ACC112 (cell line): ENCODE measurements at regions not wholly inside any gene's neighbourhood (a gene's known extent, or its start where the extent isn't known, plus 50 kb on each side); places are given as distances from the start of the nearest gene placed in this dataset.
A peak's percentile ranks its signal among the peaks of the same experiment; 100 is the strongest.
"Not testable (repeated sequence)": the region's sequence is repeated elsewhere in the genome, so short reads cannot be mapped to it uniquely, and the experiment has no call there.

Source experiments
- H2AFZ ChIP-seq: fragments of 200-600 bp; sonication (generic); one replicate; pipeline ENCODE4 v1.6.0; 2017; ENCODE audit warnings: antibody characterized with exemption, low read length; ENCODE audit not compliant: unreplicated experiment
- H3K27ac ChIP-seq: fragments of 200-600 bp; sonication (generic); 2 replicates; pipeline ENCODE4 v1.5.1; 2014; ENCODE audit warnings: low read depth, mild to moderate bottlenecking, antibody characterized with exemption, low read length, moderate library complexity
- H3K27me3 ChIP-seq: fragments of 200-600 bp; sonication (generic); 2 replicates; pipeline ENCODE4 v1.6.1; 2014; ENCODE audit warnings: mild to moderate bottlenecking, antibody characterized with exemption, low read length, moderate library complexity, mixed read lengths; ENCODE audit not compliant: insufficient read depth
- H3K36me3 ChIP-seq: fragments of 200-600 bp; sonication (generic); 2 replicates; pipeline ENCODE4 v1.6.1; 2016; ENCODE audit warnings: mild to moderate bottlenecking, antibody characterized with exemption, low read length, moderate library complexity, mixed read lengths; ENCODE audit not compliant: insufficient read depth
- H3K4me1 ChIP-seq: fragments of 200-600 bp; sonication (generic); one replicate; pipeline ENCODE4 v1.6.1; 2016; ENCODE audit warnings: low read length, mixed read lengths; ENCODE audit not compliant: insufficient read depth, unreplicated experiment, control insufficient read depth
- H3K4me3 ChIP-seq: fragments of 200-600 bp; sonication (generic); 2 replicates; pipeline ENCODE4 v1.5.1; 2014; ENCODE audit warnings: mild to moderate bottlenecking, low read depth, low read length
- H3K79me2 ChIP-seq: fragments of 200-600 bp; sonication (generic); one replicate; pipeline ENCODE4 v1.6.0; 2016; ENCODE audit warnings: low read length; ENCODE audit not compliant: control insufficient read depth, unreplicated experiment, insufficient read depth

DNA sequence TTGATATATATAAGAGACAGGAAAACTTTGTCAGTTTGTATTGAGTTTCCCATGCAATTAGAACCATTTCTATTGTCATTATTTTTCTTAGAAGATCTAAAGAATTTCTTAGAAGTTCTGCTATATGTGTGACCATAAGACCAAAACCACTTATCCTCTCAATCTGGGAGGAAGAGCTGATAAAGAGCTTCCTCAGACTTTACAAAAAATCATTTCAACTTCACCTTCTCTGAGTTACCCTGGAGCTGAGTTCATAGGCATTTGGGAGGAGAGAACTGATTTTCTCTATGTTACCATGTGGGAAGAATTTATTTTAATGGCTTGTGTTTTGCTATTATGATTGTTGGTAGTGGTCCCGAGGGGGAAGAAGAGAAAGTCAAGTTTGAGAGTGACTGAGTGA lies 329.3 kb downstream of the GPD2 start:
- H3K27me3 ChIP-seq = no peaks in the 10 kb centered on the region
- no peak overlapping the region for H2AFZ ChIP-seq
- H3K27ac ChIP-seq = no peak overlapping the region
- no peaks in the 10 kb centered on the region for H3K4me1 ChIP-seq
- no peak overlapping the region for H3K4me3 ChIP-seq
- no peaks in the 10 kb centered on the region for H3K79me2 ChIP-seq
- H3K36me3 ChIP-seq = no peaks in the 10 kb centered on the region

GRCh38 chr2:156769802-156770201 lies 333.6 kb downstream of the GPD2 start:
- no peaks in the 10 kb centered on the region for H3K4me1 ChIP-seq
- no peak overlapping the region for H2AFZ ChIP-seq
- no peaks in the 10 kb centered on the region for H3K27me3 ChIP-seq
- H3K36me3 ChIP-seq = no peaks in the 10 kb centered on the region
- no peaks in the 10 kb centered on the region for H3K79me2 ChIP-seq
- no peak overlapping the region for H3K4me3 ChIP-seq
- H3K27ac ChIP-seq = no peak overlapping the region

GRCh38 chr2:156778916-156779315 lies 342.7 kb downstream of the GPD2 start:
- no peak overlapping the region for H3K4me3 ChIP-seq
- H3K27me3 ChIP-seq = no peaks in the 10 kb centered on the region
- no peaks in the 10 kb centered on the region for H3K79me2 ChIP-seq
- peaks cover 6% of the 10 kb centered on the region for H3K4me1 ChIP-seq
- no peak overlapping the region for H3K27ac ChIP-seq
- H2AFZ ChIP-seq = no peak overlapping the region
- H3K36me3 ChIP-seq = no peaks in the 10 kb centered on the region

- H2AFZ ChIP-seq = no peak overlapping the region
- peaks cover 6% of the 10 kb centered on the region for H3K4me1 ChIP-seq
- H3K79me2 ChIP-seq = no peaks in the 10 kb centered on the region
- H3K27ac ChIP-seq = no peak overlapping the region
- H3K36me3 ChIP-seq = no peaks in the 10 kb centered on the region
- H3K27me3 ChIP-seq = no peaks in the 10 kb centered on the region
- H3K4me3 ChIP-seq = no peak overlapping the region
These were observed 343.4 kb downstream of the GPD2 start for GRCh38 chr2:156779416-156780120.

DNA sequence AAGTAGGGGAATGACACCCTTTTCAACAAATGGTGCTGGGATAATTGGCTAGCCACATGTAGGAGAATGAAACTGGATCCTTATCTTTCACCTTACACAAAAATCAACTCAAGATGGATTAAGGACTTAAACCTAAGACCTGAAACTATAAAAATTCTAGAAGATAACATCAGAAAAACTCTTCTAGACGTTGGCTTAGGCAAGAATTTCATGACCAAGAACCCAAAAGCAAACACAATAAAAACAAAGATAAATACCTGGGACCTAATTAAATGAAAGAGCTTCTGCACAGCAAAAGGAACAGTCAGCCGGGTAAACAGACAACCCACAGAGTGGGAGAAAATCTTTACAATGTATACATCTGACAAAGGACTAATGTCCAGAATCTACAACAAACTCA lies 345.5 kb downstream of the GPD2 start:
- not testable (repeated sequence) for H3K27me3 ChIP-seq, H3K79me2 ChIP-seq, H3K27ac ChIP-seq, H2AFZ ChIP-seq, H3K4me3 ChIP-seq, H3K4me1 ChIP-seq, H3K36me3 ChIP-seq

DNA sequence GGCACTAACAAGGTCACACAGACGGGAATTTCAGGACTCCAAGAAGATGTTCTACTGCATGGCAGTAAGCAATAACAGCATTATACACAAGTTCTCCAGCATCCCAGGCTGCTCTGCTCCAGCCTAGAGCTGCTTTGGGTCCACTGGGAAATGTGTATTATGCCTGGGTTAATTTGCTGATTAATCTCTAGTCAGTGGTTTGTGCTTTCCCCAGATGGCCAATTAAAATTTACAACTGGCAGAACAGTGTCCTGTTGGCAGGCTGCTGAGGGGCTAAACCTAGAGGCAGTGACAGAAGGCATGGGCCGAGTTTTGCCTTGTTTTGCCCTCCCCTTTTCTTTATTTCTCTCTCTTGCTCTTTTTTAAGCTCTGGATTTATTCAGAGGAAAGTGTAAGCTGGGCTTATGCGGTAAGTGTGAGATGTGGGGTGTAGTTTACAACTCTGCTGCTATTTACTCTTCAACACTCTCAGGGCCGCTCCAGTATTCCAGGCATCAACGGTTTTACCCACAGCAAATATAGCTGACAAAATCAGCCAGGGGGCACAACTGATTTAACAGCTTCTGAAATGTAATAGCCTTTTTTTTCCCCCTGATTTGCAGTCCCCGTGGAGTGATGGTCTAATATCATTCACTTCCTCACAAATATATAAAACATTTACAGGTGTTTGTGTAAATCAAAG lies 348.0 kb downstream of the GPD2 start:
- Histone ChIP-seq H3K79me2 (no peaks in the 10 kb centered on the region), H3K4me1 (peaks cover 6% of the 10 kb centered on the region), H3K36me3 (no peaks in the 10 kb centered on the region), H2AFZ (peak overlapping the region; percentile 33), H3K27ac (no peak overlapping the region), H3K4me3 (no peak overlapping the region), H3K27me3 (no peaks in the 10 kb centered on the region)

DNA sequence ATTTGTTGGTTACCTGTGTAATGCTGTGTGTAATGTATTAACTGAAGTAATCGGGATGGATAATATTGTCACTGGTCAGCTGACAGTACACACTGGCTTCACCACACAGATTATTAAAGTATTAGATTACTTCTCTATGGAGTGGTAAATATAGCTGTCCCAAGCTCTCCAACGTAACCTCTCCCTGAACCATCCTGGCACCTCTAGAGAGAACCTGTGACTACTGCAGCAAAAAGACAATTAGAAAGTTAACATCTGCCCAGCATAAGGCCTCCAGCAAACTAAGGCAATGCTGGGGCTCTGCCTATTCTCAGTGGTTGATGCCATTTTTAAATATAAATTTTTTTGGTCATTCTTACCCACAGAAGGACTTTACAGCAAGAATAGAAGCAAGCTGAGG lies 351.3 kb downstream of the GPD2 start:
- Histone ChIP-seq H3K27me3 (no peaks in the 10 kb centered on the region), H3K79me2 (no peaks in the 10 kb centered on the region), H3K36me3 (no peaks in the 10 kb centered on the region), H3K27ac (no peak overlapping the region), H3K4me3 (no peak overlapping the region), H3K4me1 (peaks cover 6% of the 10 kb centered on the region), H2AFZ (no peak overlapping the region)

GRCh38 chr2:156790343-156791037 lies 354.3 kb downstream of the GPD2 start:
- no peaks in the 10 kb centered on the region for H3K27me3 ChIP-seq
- no peaks in the 10 kb centered on the region for H3K79me2 ChIP-seq
- no peaks in the 10 kb centered on the region for H3K4me1 ChIP-seq
- no peak overlapping the region for H2AFZ ChIP-seq
- no peaks in the 10 kb centered on the region for H3K36me3 ChIP-seq
- H3K27ac ChIP-seq = no peak overlapping the region
- no peak overlapping the region for H3K4me3 ChIP-seq

GRCh38 chr2:156792242-156792840 lies 356.2 kb downstream of the GPD2 start:
- Histone ChIP-seq H3K4me1 (no peaks in the 10 kb centered on the region), H3K27me3 (no peaks in the 10 kb centered on the region), H3K79me2 (no peaks in the 10 kb centered on the region), H3K4me3 (no peak overlapping the region), H3K36me3 (no peaks in the 10 kb centered on the region), H3K27ac (no peak overlapping the region), H2AFZ (no peak overlapping the region)

DNA sequence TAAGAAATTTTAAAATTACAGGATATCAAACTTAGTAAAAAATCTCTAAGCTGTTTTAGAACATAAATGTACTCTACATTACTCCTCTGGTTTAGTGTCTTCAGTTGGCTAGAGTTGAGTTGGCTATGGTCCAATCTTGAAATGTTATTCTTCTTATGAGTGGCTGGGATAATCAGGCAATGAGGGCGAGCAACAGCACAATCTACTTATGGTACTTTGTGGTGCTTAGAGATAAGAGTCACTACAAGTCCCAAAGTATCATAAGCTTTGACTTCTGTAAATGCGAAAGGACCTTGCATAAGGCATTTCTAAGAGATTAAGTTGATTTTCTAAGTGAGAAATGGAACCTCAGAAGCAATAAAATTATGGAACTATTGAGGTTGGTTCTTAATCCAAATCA lies 361.7 kb downstream of the GPD2 start:
- no peaks in the 10 kb centered on the region for H3K4me1 ChIP-seq
- H3K4me3 ChIP-seq = no peak overlapping the region
- no peaks in the 10 kb centered on the region for H3K79me2 ChIP-seq
- no peaks in the 10 kb centered on the region for H3K36me3 ChIP-seq
- no peak overlapping the region for H3K27ac ChIP-seq
- no peaks in the 10 kb centered on the region for H3K27me3 ChIP-seq
- H2AFZ ChIP-seq = no peak overlapping the region
